GM12891 (cell line): ENCODE measurements at regions not wholly inside any gene's neighbourhood (a gene's known extent, or its start where the extent isn't known, plus 50 kb on each side); places are given as distances from the start of the nearest gene placed in this dataset.

Experiments used
- DNase-seq: peaks from one replicate; pipeline ENCODE4 v3.0.0; 2011; ENCODE audit warnings: low spot score; ENCODE audit not compliant: insufficient read length
- FAIRE-seq: peaks from 2 replicates; lab custom pipeline; 2011; peaks lifted over from hg19 to GRCh38; lab: Jason Lieb, UNC
- PAX5 ChIP-seq: IDR thresholded peaks from 2 replicates; pipeline ENCODE4 v1.6.1; 2011; ENCODE audit warnings: low read length, moderate library complexity, mild to moderate bottlenecking; ENCODE audit not compliant: insufficient read depth, severe bottlenecking
- POLR2A ChIP-seq: IDR thresholded peaks from 2 replicates; pipeline ENCODE4 v1.6.1; 2011; ENCODE audit warnings: low read depth, low read length, control low read depth
- POLR2AphosphoS5 ChIP-seq: IDR thresholded peaks from 2 replicates; pipeline ENCODE4 v1.6.1; 2011; ENCODE audit warnings: low read depth, low read length, control low read depth
- POU2F2 ChIP-seq: IDR thresholded peaks from 2 replicates; pipeline ENCODE4 v1.6.1; 2011; ENCODE audit warnings: low read depth, mild to moderate bottlenecking, control low read depth, low read length, moderate library complexity
- SPI1 ChIP-seq: IDR thresholded peaks from 2 replicates; pipeline ENCODE4 v1.6.1; 2011; ENCODE audit warnings: low read depth, low read length, control low read depth
- TAF1 ChIP-seq: IDR thresholded peaks from 2 replicates; pipeline ENCODE4 v1.6.1; 2011; ENCODE audit warnings: low read depth, low read length, control low read depth

DNA sequence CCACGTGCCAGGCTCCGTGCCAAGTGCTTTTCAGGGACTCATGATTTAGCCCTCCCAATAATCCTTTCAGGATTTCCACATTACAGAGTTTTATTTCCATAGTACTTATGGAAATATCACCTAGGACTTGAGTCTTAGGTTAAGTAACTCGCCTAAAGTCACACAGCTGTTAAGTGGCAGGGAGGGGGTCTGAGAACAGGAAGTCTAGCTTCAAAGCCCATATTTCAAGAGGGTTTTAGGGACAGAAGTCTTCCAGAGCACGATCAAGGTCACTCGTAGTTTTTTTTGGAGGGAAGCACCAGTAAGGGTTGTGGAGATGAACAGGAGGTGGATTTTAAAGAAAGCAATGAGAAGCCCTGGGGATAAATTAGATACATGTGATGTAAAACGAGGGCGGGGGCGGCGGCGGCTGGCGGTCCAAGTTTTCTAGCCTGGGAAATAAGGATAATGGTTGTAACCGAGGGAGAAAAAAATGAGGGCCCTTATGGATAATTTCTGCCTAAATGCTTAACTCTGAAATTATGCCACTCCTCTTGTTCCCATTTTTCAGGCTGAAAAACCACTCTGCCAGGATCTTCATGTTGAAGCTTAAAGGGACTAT lies 192.6 kb upstream of the FOXN3 start:
- TF ChIP-seq SPI1 (no peak), TAF1 (no peak), POLR2A (no peak), PAX5 (no peak), POU2F2 (no peak), POLR2AphosphoS5 (no peak)
- FAIRE-seq (no peak), DNase-seq (no peak)

DNA sequence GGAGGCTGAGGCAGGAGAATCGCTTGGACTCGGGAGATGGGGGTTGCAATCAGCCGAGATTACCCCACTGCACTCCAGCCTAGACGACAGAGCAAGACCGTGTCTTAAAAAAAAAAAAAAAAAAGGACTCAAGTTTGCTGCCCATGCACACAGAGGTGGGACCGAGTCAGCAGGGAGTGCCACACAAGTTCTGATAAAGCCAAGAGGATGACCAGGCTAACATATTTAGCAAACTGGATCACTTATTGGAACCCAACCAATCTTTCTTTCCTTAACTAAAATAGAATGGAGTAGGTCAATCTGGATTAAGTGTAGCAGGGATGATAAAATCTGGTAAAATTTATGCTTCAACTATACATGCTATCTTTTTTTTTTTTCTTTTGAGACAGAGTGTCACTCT lies 190.4 kb upstream of the FOXN3 start:
- FAIRE-seq (no peak), DNase-seq (no peak)

DNA sequence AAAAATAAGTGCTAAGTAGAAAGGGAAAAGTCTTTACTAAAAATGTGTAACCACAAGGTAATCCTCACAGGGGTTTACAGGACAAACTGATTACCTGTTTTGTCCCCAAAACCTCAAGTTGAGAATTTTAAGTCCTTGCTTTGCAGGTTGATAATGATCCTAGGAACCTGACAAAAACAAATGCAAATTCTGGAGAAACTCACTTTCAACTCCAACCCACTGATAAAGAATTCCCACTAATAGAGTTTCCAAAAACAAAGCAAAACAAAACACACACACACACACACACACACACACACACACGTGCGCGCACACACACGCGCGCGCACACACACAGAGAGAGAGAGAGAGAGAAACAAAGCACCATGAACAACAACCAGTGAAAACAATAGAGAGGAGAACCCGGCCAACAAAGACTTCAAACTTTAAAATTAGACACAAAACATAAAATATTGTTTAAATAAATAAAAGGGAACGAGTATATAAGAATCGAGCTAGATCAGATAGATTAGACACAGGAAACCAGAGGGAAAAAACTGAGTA lies 187.0 kb upstream of the FOXN3 start:
- TF ChIP-seq SPI1 (no peak), TAF1 (no peak), POLR2A (no peak), POU2F2 (no peak)
- FAIRE-seq: no peak
- DNase-seq: no peak

More for the DNA sequence above, 190.4 kb upstream of the FOXN3 start:
- TF ChIP-seq POU2F2 (no peak), SPI1 (no peak), PAX5 (no peak), TAF1 (no peak), POLR2AphosphoS5 (no peak)

DNA sequence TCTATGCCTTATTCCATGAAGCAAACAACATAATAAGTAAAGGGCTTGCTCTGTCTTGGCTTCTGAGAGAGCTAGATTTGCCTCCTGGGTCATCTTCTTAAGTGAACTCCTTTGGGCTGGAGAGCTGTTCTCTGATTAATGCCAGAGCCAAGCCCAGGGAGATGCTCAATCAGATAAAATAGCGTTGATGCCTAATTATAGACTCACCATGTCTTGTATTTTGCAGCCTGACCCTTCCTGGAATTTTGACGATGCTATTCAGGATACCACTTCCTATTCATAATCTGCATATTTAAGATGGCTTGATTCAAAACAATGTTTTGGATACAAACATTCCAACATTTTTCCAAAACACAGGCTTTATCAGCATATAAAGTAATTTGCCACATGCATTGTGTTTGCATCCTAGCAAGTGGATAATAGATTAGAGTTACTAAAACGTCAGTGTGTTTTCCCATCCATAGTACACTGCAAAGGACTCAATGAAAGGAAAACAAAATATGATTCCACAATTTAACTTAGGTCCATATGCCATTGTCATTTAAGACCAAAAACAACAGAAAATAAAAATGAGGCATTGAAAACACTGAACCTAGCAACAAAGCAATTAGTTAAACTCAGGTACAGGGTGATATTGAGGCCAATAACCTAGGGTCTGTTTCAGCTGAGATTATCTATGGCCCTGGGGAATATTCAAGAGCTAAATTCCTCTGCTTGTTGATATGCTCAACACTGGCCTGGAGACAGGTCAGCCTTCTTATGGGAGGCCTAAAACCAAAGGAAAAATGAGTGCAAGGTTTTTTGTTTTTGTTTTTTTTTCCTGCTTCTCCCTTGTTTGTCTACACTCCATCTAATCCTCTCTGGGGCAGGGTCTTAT lies 184.2 kb upstream of the FOXN3 start:
- TF ChIP-seq POU2F2 (no peak), TAF1 (no peak)
- DNase-seq: no peak
- peak; percentile 31 for FAIRE-seq

DNA sequence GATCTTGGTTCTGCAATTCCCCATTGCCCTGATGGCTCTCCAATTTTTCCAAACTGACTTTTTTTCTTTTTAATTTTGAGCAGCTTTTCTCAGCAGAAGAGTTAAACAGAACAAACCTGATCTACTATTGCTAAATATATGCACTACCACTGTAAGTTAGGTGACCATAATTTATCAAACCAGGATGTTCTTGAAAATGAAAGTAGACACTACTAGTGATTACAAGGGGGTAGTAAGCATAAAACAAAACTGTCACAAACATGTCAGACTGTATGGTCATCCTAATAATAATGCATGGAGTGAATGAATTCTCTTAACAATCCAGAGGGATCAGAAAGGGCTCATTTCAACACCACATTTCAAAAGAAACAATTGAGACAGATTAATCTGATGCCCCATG lies 183.0 kb upstream of the FOXN3 start:
- FAIRE-seq: no peak
- no peak for DNase-seq
- TF ChIP-seq SPI1 (no peak), PAX5 (no peak), TAF1 (no peak), POLR2AphosphoS5 (no peak), POU2F2 (no peak), POLR2A (no peak)

DNA sequence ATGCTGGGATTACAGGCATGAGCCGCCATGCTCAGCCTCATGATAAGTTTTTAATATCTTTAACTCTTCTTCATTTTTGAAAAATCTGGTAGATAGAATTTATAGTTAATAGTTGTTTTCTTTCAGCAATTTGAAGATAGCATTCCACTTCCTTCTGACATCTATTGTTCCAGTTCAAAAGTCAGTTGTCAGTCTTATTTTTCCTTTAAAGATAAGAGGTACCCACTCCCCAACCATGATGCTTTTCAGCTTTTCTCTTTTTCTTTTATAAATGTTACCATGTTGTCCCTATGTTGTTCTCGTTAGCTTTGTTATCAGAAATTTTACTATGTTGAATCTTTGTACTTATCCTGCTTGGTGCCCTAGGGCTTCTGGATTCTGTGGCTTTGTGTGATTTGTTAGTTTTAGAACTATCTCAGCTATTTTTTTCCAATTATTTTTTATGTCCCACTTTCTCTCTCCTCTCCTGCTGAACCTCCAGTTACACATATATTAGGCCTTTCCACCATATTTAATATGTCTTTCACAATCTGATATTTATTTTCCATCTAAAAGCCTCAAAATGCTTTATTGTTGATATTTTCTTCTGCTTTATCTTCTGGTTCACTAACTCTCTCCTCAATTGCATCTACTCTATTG lies 181.6 kb upstream of the FOXN3 start:
- DNase-seq: no peak
- TF ChIP-seq TAF1 (no peak), POU2F2 (no peak), PAX5 (no peak), POLR2A (no peak), SPI1 (no peak), POLR2AphosphoS5 (no peak)
- FAIRE-seq: no peak

DNA sequence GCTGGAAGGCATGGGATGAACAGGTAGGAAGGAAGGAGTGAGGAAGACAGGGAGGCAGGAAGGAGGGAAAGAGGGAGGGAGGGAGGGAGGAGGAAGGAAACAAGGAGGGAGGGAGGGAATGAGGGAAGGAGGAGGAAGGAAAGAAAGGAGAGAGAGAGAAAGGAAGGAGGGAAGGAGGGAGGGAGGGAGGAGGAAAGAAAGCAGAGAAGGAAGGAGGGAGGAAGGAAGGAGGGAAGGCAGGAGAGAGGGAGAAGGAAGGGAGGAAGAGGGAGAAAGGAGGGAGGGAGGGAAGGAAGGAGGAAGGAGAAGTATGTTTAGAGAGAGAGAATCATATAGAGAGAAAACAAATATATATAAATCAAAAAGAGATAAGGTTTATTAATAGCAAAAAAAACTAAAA lies 175.9 kb upstream of the FOXN3 start:
- FAIRE-seq (no peak), DNase-seq (no peak)
- TF ChIP-seq PAX5: no peak
- TF ChIP-seq POU2F2: no peak
- no peak for TF ChIP-seq TAF1
- TF ChIP-seq SPI1: no peak
- TF ChIP-seq POLR2A: no peak
- no peak for TF ChIP-seq POLR2AphosphoS5

DNA sequence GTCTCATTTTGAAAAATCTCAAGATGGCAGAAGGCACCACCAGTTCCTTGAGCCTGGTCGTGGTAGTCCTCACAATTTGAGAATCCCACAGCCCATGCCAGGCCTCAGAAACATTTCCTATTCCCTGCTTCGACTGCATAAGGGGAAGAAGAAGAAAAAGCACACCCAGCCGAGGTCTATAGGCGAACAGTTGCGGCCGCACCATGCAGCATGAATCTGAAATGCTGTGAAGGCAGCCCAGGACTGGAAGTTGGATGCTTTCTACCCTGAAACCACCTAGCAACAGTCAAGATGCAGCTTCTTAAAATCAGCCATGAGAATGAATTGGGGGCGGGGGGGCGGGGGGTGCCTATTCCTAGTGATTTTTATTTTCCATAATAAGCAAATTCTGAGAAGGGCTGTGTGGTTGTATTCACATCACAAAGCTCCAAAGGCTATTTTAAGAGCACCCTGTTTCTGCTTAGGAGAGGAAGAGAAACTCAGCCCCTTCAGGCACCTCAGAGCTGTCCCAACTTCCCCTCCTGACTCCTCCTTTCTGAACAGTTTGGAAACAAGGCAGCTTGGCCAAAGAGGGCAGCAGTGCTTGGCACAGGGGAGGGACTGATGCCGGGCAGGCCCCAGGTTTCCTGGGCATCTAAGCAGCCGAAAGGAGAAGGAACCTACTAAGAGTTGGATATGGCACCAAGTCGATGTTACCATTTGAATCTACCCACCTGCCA lies 172.5 kb upstream of the FOXN3 start:
- FAIRE-seq: peak; percentile 80
- no peak for DNase-seq
- TF ChIP-seq POLR2AphosphoS5 (no peak), SPI1 (peak; percentile 88)

DNA sequence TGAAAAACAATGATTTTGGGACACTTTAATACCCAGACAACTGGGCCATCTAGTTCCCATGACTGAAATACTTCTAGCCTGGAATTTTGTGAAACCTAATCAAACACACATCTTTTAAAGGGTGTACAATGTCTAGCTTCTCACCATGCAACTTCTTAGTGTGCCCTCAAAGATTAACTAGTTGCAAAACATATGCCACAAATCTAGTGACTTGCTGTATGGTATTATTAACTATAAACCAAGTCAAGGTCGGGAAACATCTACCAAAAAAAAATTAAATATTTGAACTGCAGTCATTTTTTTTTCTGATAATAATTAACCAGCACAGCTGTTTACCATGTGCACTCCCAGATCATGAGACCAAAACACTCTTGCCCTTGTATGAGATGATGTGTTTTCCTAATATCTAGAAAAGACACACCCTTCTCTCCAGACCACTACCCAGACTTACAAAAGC lies 171.8 kb upstream of the FOXN3 start:
- FAIRE-seq (peak; percentile 33), DNase-seq (no peak)
- TF ChIP-seq PAX5 (no peak), POLR2AphosphoS5 (no peak), POLR2A (no peak), TAF1 (no peak), SPI1 (no peak), POU2F2 (no peak)
